ENCODE measurements at regions not wholly inside any gene's neighbourhood (a gene's known extent, or its start where the extent isn't known, plus 50 kb on each side); places are given as distances from the start of the nearest gene placed in this dataset.

GRCh38 chr2:217573571-217573970, 429.2 kb downstream of the TNS1 start:
- no peak for DNase-seq

GRCh38 chr2:217570394-217570793, 432.4 kb downstream of the TNS1 start:
- DNase-seq, result no peak

GRCh38 chr2:217568289-217568971, 434.4 kb downstream of the TNS1 start:
- DNase-seq, result no peak

GRCh38 chr2:217563565-217563964, 439.2 kb downstream of the TNS1 start:
- no peak for DNase-seq

- no peak for DNase-seq
Measured at GRCh38 chr2:217562871-217563480, 439.8 kb downstream of the TNS1 start.

- DNase-seq, result no peak
Measured at GRCh38 chr2:217559084-217559483, 443.7 kb downstream of the TNS1 start.

- DNase-seq, result no peak
Measured at GRCh38 chr2:217555081-217555876, 447.5 kb downstream of the TNS1 start.

- no peak for DNase-seq
Measured at GRCh38 chr2:217553679-217554078, 449.1 kb downstream of the TNS1 start.

GRCh38 chr2:217553202-217553601, 449.6 kb downstream of the TNS1 start:
- no peak for DNase-seq

GRCh38 chr2:217552081-217552480, 450.7 kb downstream of the TNS1 start:
- DNase-seq, result no peak

- no peak for DNase-seq
Measured at GRCh38 chr2:217551252-217551899, 451.4 kb downstream of the TNS1 start.

- DNase-seq, result no peak
Measured at GRCh38 chr2:217539126-217539525, 463.7 kb downstream of the TNS1 start.

GRCh38 chr2:217538719-217539118, 464.1 kb downstream of the TNS1 start:
- no peak for DNase-seq

- no peak for DNase-seq
Measured at GRCh38 chr2:217535957-217536708, 466.7 kb downstream of the TNS1 start.

- DNase-seq, result no peak
Measured at GRCh38 chr2:217530392-217531090, 472.3 kb downstream of the TNS1 start.

GRCh38 chr2:217529271-217529670, 473.5 kb downstream of the TNS1 start:
- DNase-seq, result no peak

- no peak for DNase-seq
Measured at GRCh38 chr2:217527590-217528202, 475.1 kb downstream of the TNS1 start.

- no peak for DNase-seq
Measured at GRCh38 chr2:217525076-217525475, 477.7 kb downstream of the TNS1 start.

- DNase-seq, result no peak
Measured at GRCh38 chr2:217523286-217523685, 479.5 kb downstream of the TNS1 start.

GRCh38 chr2:217521820-217522219, 481.0 kb downstream of the TNS1 start:
- DNase-seq, result no peak

GRCh38 chr2:217520356-217521010, 482.3 kb downstream of the TNS1 start:
- DNase-seq, result no peak
